HepG2 (cell line): ENCODE measurements at regions not wholly inside any gene's neighbourhood (a gene's known extent, or its start where the extent isn't known, plus 50 kb on each side); places are given as distances from the start of the nearest gene placed in this dataset.

Experiments used
- ATAC-seq: fragments of 200-7000 bp; cut with Tn5 transposase; 3 replicates; pipeline ENCODE4 v1.9.1; 2020; ENCODE audit warnings: mild to moderate bottlenecking, moderate library complexity
- BruUV-seq: library from RNA; stranded (reverse); fragments of 400-500 nt; replicated peaks from 2 replicates; lab custom pipeline; 2021; lab: Mats Ljungman, UMichigan
- CTCF ChIA-PET: fragments of 300-600 bp; formaldehyde crosslinking; extraction: SDS; loops from one replicate; lab custom pipeline; 2021; ENCODE audit warnings: low total read pairs, inconsistent platforms, low intra/inter-chr PET ratio; lab: Yijun Ruan, JAX
- POLR2A ChIA-PET: fragments of 350-600 bp; sonication (Branson Sonifier 250); formaldehyde crosslinking; loops from one replicate; lab custom pipeline; 2020; ENCODE audit warnings: antibody characterized with exemption, inconsistent platforms; lab: Yijun Ruan, JAX
- DNase-seq: peaks from one replicate; pipeline ENCODE4 v3.0.0-alpha.2; 2015; ENCODE audit warnings: low spot score
- FAIRE-seq: peaks from 3 replicates; lab custom pipeline; 2011; peaks lifted over from hg19 to GRCh38; lab: Jason Lieb, UNC
- H2AFZ ChIP-seq: one replicate; pipeline ENCODE4 v1.6.1; 2011; ENCODE audit warnings: low read length, inconsistent platforms
- H3K27ac ChIP-seq: fragments of 300-600 bp; 3 replicates; pipeline ENCODE4 v1.8.0; 2011; ENCODE audit warnings: mixed run types, mild to moderate bottlenecking, mixed read lengths, low read length, inconsistent platforms; ENCODE audit not compliant: insufficient read depth; ENCODE audit errors: extremely low read length
- H3K27me3 ChIP-seq, 2 experiments: fragments of 200-600 bp in 1 of 2; 2 replicates in 1 of 2; 3 replicates in 1 of 2; pipeline versions ENCODE4 v1.6.0 to v1.8.0; 2011; ENCODE audit warnings: low read length in 2 of 2, mild to moderate bottlenecking in 2 of 2, moderate library complexity in 2 of 2, inconsistent platforms in 1 of 2; ENCODE audit not compliant: insufficient read depth in 2 of 2, control insufficient read depth in 1 of 2
- H3K36me3 ChIP-seq, 2 experiments: fragments of 200-600 bp in 1 of 2; replicated peaks in 1 of 2; 2 replicates in 1 of 2; 3 replicates in 1 of 2; pipeline versions ENCODE4 v1.5.1 to v1.8.0; 2011; ENCODE audit warnings: low read length in 2 of 2, inconsistent platforms in 1 of 2; ENCODE audit not compliant: insufficient read depth in 2 of 2, control insufficient read depth in 1 of 2
- H3K4me1 ChIP-seq: 2 replicates; pipeline ENCODE4 v1.5.1; 2012; ENCODE audit warnings: low read length, inconsistent platforms; ENCODE audit not compliant: insufficient read depth
- H3K4me2 ChIP-seq: 2 replicates; pipeline ENCODE4 v1.6.0; 2011; ENCODE audit warnings: low read depth, low read length, inconsistent platforms
- H3K4me3 ChIP-seq, 3 experiments: fragments of 200-600 bp in 1 of 3; sonication (generic), shearing (Covaris generic) in 1 of 3; replicated peaks in 1 of 3; 2 replicates each; pipeline ENCODE4 v1.5.1; 2011 to 2016; ENCODE audit warnings: low read length in 3 of 3, inconsistent platforms in 2 of 3, low read depth in 2 of 3, mild to moderate bottlenecking in 2 of 3, control low read depth in 1 of 3, mixed read lengths in 1 of 3; ENCODE audit not compliant: insufficient read depth in 1 of 3
- H3K79me2 ChIP-seq: one replicate; pipeline ENCODE4 v1.6.1; 2011; ENCODE audit warnings: low read length, inconsistent platforms; ENCODE audit not compliant: insufficient read depth
- H3K9ac ChIP-seq: 2 replicates; pipeline ENCODE4 v1.6.0; 2011; ENCODE audit warnings: mild to moderate bottlenecking, low read depth, low read length, inconsistent platforms; ENCODE audit not compliant: insufficient read depth
- H3K9me3 ChIP-seq: 2 replicates; pipeline ENCODE4 v1.5.1; 2012; ENCODE audit warnings: mild to moderate bottlenecking, low read length
- H4K20me1 ChIP-seq: 2 replicates; pipeline ENCODE4 v1.6.0; 2011; ENCODE audit warnings: inconsistent platforms, mild to moderate bottlenecking, low read length, moderate library complexity; ENCODE audit not compliant: insufficient read depth
- AHR ChIP-seq: IDR thresholded peaks from 2 replicates; pipeline ENCODE4 v1.6.1; 2018; ENCODE audit warnings: missing genetic modification reagents, missing compliant biosample characterization
- HMG20B ChIP-seq: conservative IDR thresholded peaks from 2 replicates; pipeline ENCODE4 v1.6.1; 2016; ENCODE audit warnings: missing genetic modification reagents, missing compliant biosample characterization
- PPARG ChIP-seq: conservative IDR thresholded peaks from 2 replicates; pipeline ENCODE4 v1.6.1; 2016; ENCODE audit warnings: missing biosample characterization, missing genetic modification reagents
- SSRP1 ChIP-seq: IDR thresholded peaks from 2 replicates; pipeline ENCODE4 v1.6.1; 2016; ENCODE audit warnings: control low read depth
- TEAD3 ChIP-seq: optimal IDR thresholded peaks from 2 replicates; pipeline ENCODE3; 2016; ENCODE audit warnings: borderline replicate concordance
- ZFP62 ChIP-seq: sonication (generic); formaldehyde crosslinking; IDR thresholded peaks from 2 replicates; pipeline ENCODE4 v1.4.0; 2020; ENCODE audit warnings: missing genetic modification reagents
- ZNF33B ChIP-seq: sonication (generic); formaldehyde crosslinking; IDR thresholded peaks from 2 replicates; pipeline ENCODE4 v1.5.1; 2020; ENCODE audit warnings: mild to moderate bottlenecking, missing genetic modification reagents
- ZNF34 ChIP-seq: sonication (generic); formaldehyde crosslinking; IDR thresholded peaks from 2 replicates; pipeline ENCODE4 v1.4.0; 2020; ENCODE audit warnings: mild to moderate bottlenecking, missing genetic modification reagents, borderline replicate concordance
- WGBS: methylation state at CpG from one replicate; pipeline ENCODE4 v1.1.6; 2017; ENCODE audit warnings: low lambda C conversion rate; 5-methylcytosine and 5-hydroxymethylcytosine counted together
- in situ Hi-C: cut with HindIII; loops from 2 replicates; pipeline ENCODE4 v1.10.0; 2017; ENCODE audit warnings: low pct_unique_long_range_greater_than_20kb; ENCODE audit not compliant: extremely low pct_ligation_motif_present
- intact Hi-C: fragments of 100-400 bp; cut with micrococcal nuclease; formaldehyde crosslinking; loops from one replicate; pipeline ENCODE4 v1.10.0; 2022; ENCODE audit not compliant: unreplicated experiment
- TF ChIP-seq, protein P1 (sequence below): sonication (generic); formaldehyde crosslinking; IDR thresholded peaks from 2 replicates; pipeline ENCODE4 v1.5.1; 2020; ENCODE audit warnings: missing genetic modification reagents, mild to moderate bottlenecking, borderline replicate concordance
- TF ChIP-seq, protein P2 (sequence below): sonication (generic); formaldehyde crosslinking; IDR thresholded peaks from 2 replicates; pipeline ENCODE4 v1.4.0; 2020; ENCODE audit warnings: missing genetic modification reagents, borderline replicate concordance
- TF ChIP-seq, protein P3 (sequence below): IDR thresholded peaks from 2 replicates; pipeline ENCODE4 v1.6.1; 2016; ENCODE audit warnings: low read depth, control low read depth
- TF ChIP-seq, protein P4 (sequence below): sonication (generic); formaldehyde crosslinking; IDR thresholded peaks from 2 replicates; pipeline ENCODE4 v1.8.0; 2023; ENCODE audit warnings: mild to moderate bottlenecking, missing genetic modification reagents
- TF ChIP-seq, protein P5 (sequence below): sonication (generic); formaldehyde crosslinking; IDR thresholded peaks from 2 replicates; pipeline ENCODE4 v1.5.0; 2020; ENCODE audit warnings: missing genetic modification reagents

DNA sequence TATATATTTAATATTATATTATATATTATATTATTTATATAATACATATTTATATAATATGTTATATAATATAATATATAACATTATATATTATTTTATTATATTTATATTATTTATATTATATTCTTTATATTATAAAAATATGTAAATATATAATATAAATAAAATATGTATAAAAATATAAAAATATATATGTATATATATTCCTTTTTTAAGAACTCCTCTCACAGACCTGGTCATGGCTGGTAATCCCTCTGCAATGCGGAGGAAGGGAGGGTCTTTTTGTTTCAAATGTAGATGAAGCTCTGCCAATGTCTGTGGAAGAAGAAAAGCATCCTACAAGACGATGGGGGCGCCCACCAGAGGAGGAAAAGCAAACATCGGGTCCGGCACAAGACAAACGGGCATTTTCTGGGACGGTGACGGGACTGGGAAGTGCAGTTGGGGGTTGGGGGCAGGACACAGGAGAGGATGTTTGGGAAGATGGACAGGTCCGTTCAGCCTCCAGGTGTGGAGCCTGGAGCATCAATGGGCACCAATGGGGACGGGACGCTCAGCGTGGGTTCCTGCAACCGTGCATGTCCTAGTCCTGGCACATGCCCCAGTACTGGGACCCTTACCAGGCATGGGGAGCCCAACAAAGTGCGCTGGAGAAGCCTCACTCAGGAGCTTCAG is 194.0 kb downstream of the IRX1 start (continued):
- TF ChIP-seq, protein P1, sequence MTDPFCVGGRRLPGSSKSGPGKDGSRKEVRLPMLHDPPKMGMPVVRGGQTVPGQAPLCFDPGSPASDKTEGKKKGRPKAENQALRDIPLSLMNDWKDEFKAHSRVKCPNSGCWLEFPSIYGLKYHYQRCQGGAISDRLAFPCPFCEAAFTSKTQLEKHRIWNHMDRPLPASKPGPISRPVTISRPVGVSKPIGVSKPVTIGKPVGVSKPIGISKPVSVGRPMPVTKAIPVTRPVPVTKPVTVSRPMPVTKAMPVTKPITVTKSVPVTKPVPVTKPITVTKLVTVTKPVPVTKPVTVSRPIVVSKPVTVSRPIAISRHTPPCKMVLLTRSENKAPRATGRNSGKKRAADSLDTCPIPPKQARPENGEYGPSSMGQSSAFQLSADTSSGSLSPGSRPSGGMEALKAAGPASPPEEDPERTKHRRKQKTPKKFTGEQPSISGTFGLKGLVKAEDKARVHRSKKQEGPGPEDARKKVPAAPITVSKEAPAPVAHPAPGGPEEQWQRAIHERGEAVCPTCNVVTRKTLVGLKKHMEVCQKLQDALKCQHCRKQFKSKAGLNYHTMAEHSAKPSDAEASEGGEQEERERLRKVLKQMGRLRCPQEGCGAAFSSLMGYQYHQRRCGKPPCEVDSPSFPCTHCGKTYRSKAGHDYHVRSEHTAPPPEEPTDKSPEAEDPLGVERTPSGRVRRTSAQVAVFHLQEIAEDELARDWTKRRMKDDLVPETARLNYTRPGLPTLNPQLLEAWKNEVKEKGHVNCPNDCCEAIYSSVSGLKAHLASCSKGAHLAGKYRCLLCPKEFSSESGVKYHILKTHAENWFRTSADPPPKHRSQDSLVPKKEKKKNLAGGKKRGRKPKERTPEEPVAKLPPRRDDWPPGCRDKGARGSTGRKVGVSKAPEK (CRISPR knock-in tag) = no peak
- TF ChIP-seq AHR (CRISPR knock-in tag) = no peak
- TF ChIP-seq, all 625 proteins: peak for 0

DNA sequence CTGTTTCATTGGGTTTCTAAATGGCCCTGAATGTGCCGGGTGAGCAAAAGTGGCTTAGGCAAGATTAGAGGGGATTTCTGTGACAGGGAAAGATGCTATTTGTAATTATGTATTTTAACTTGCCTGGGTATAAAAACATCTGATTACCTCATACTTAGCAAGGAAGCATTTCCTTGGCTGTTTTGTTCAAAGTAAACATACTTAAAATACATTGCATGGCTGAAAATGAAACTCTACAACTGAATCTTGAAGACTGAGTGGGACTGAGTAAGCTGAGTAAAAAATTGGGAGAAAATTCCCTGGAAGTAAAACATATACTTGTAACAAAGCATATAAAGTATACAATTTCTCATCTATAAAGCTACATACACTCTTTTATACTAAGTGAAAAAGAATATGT is 197.5 kb downstream of the IRX1 start:
- no peak for ATAC-seq
- DNase-seq = no peak
- intact Hi-C loops (no loop called here), in situ Hi-C loops (no loop called here)
- Histone ChIP-seq H3K27me3 (no peaks in the 10 kb centered on the region), H3K4me2 (no peak overlapping the region), H3K4me1 (no peaks in the 10 kb centered on the region), H3K27ac (no peak overlapping the region), H3K4me3 (no peak overlapping the region), H3K36me3 (no peaks in the 10 kb centered on the region), H2AFZ (no peak overlapping the region), H3K9me3 (peaks cover 36% of the 10 kb centered on the region; the same call in 1 of the 2 replicates), H3K9ac (no peak overlapping the region), H3K79me2 (no peaks in the 10 kb centered on the region), H4K20me1 (no peaks in the 10 kb centered on the region)
- WGBS = 3% methylated on average over 1 of the region's 1 CpG
- FAIRE-seq = no peak
- ChIA-PET POLR2A (no interaction called here), CTCF (no interaction called here)
- no TSS peak for BruUV-seq
- TF ChIP-seq, protein P2, sequence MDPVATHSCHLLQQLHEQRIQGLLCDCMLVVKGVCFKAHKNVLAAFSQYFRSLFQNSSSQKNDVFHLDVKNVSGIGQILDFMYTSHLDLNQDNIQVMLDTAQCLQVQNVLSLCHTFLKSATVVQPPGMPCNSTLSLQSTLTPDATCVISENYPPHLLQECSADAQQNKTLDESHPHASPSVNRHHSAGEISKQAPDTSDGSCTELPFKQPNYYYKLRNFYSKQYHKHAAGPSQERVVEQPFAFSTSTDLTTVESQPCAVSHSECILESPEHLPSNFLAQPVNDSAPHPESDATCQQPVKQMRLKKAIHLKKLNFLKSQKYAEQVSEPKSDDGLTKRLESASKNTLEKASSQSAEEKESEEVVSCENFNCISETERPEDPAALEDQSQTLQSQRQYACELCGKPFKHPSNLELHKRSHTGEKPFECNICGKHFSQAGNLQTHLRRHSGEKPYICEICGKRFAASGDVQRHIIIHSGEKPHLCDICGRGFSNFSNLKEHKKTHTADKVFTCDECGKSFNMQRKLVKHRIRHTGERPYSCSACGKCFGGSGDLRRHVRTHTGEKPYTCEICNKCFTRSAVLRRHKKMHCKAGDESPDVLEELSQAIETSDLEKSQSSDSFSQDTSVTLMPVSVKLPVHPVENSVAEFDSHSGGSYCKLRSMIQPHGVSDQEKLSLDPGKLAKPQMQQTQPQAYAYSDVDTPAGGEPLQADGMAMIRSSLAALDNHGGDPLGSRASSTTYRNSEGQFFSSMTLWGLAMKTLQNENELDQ (CRISPR knock-in tag) = no peak
- no peak for TF ChIP-seq SSRP1
- TF ChIP-seq TEAD3 (CRISPR knock-in tag) = no peak
- TF ChIP-seq, protein P3, sequence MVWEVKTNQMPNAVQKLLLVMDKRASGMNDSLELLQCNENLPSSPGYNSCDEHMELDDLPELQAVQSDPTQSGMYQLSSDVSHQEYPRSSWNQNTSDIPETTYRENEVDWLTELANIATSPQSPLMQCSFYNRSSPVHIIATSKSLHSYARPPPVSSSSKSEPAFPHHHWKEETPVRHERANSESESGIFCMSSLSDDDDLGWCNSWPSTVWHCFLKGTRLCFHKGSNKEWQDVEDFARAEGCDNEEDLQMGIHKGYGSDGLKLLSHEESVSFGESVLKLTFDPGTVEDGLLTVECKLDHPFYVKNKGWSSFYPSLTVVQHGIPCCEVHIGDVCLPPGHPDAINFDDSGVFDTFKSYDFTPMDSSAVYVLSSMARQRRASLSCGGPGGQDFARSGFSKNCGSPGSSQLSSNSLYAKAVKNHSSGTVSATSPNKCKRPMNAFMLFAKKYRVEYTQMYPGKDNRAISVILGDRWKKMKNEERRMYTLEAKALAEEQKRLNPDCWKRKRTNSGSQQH = no peak
- TF ChIP-seq ZFP62 (CRISPR knock-in tag) = no peak
- no peak for TF ChIP-seq HMG20B (CRISPR knock-in tag)
- no peak for TF ChIP-seq ZNF34
- TF ChIP-seq, protein P4, sequence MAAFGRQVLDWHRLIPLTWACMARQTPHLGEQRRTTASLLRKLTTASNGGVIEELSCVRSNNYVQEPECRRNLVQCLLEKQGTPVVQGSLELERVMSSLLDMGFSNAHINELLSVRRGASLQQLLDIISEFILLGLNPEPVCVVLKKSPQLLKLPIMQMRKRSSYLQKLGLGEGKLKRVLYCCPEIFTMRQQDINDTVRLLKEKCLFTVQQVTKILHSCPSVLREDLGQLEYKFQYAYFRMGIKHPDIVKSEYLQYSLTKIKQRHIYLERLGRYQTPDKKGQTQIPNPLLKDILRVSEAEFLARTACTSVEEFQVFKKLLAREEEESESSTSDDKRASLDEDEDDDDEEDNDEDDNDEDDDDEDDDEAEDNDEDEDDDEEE (CRISPR knock-in tag) = no peak
- no peak for TF ChIP-seq ZNF33B
- TF ChIP-seq, protein P5, sequence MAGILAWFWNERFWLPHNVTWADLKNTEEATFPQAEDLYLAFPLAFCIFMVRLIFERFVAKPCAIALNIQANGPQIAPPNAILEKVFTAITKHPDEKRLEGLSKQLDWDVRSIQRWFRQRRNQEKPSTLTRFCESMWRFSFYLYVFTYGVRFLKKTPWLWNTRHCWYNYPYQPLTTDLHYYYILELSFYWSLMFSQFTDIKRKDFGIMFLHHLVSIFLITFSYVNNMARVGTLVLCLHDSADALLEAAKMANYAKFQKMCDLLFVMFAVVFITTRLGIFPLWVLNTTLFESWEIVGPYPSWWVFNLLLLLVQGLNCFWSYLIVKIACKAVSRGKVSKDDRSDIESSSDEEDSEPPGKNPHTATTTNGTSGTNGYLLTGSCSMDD (CRISPR knock-in tag) = no peak
- no peak for TF ChIP-seq PPARG
